Right atrium auricular region (tissue), 2 donors: ENCODE measurements at regions not wholly inside any gene's neighbourhood (a gene's known extent, or its start where the extent isn't known, plus 50 kb on each side); places are given as distances from the start of the nearest gene placed in this dataset.
"Not testable (repeated sequence)": the region's sequence is repeated elsewhere in the genome, so short reads cannot be mapped to it uniquely, and the experiment has no call there.

ENCODE experiments used
- DNase-seq: peaks from one replicate; pipeline ENCODE4 v3.0.0-alpha.2; 2019; ENCODE audit warnings: low spot score
- H3K27ac ChIP-seq, 2 donors: fragments of 200-600 bp; sonication (generic); 1 replicate in 1 of 2; 2 replicates in 1 of 2; pipeline ENCODE4 v1.5.1; 2016 to 2019
- H3K27me3 ChIP-seq, 2 donors: fragments of 200-600 bp; sonication (generic); one replicate each; pipeline versions ENCODE4 v1.5.1 to v1.6.0; 2017 to 2019
- H3K36me3 ChIP-seq: fragments of 200-600 bp; sonication (generic); one replicate; pipeline ENCODE4 v1.5.1; 2016
- H3K4me1 ChIP-seq, 2 donors: fragments of 200-600 bp; sonication (generic); one replicate each; pipeline versions ENCODE4 v1.5.1 to v1.6.0; 2017 to 2019
- H3K4me3 ChIP-seq, 2 donors: fragments of 200-600 bp; sonication (generic); 1 replicate in 1 of 2; 2 replicates in 1 of 2; pipeline ENCODE4 v1.5.1; 2017 to 2019; ENCODE audit warnings: mild to moderate bottlenecking in 1 of 2, moderate library complexity in 1 of 2
- H3K9me3 ChIP-seq, 2 donors: fragments of 200-600 bp; sonication (generic); one replicate each; pipeline ENCODE4 v1.5.1; 2019
- TF ChIP-seq, protein P1 (sequence below), 2 donors: fragments of 200-600 bp; sonication (generic); IDR thresholded peaks; one replicate each; pipeline ENCODE4 v1.5.1; 2019; ENCODE audit warnings: antibody characterized with exemption in 2 of 2

GRCh38 chr2:88875736-88876135 is 184.3 kb downstream of the RPIA start:
- Histone ChIP-seq H3K36me3 (no peaks in the 10 kb centered on the region), H3K4me1 (no peaks in the 10 kb centered on the region), H3K4me3 (no peak overlapping the region), H3K27ac (no peak overlapping the region), H3K27me3 (no peaks in the 10 kb centered on the region), H3K9me3 (no peaks in the 10 kb centered on the region)
- TF ChIP-seq, protein P1, sequence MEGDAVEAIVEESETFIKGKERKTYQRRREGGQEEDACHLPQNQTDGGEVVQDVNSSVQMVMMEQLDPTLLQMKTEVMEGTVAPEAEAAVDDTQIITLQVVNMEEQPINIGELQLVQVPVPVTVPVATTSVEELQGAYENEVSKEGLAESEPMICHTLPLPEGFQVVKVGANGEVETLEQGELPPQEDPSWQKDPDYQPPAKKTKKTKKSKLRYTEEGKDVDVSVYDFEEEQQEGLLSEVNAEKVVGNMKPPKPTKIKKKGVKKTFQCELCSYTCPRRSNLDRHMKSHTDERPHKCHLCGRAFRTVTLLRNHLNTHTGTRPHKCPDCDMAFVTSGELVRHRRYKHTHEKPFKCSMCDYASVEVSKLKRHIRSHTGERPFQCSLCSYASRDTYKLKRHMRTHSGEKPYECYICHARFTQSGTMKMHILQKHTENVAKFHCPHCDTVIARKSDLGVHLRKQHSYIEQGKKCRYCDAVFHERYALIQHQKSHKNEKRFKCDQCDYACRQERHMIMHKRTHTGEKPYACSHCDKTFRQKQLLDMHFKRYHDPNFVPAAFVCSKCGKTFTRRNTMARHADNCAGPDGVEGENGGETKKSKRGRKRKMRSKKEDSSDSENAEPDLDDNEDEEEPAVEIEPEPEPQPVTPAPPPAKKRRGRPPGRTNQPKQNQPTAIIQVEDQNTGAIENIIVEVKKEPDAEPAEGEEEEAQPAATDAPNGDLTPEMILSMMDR (IDR thresholded peaks at IDR 0.05) = no peak
- DNase-seq = no peak

DNA sequence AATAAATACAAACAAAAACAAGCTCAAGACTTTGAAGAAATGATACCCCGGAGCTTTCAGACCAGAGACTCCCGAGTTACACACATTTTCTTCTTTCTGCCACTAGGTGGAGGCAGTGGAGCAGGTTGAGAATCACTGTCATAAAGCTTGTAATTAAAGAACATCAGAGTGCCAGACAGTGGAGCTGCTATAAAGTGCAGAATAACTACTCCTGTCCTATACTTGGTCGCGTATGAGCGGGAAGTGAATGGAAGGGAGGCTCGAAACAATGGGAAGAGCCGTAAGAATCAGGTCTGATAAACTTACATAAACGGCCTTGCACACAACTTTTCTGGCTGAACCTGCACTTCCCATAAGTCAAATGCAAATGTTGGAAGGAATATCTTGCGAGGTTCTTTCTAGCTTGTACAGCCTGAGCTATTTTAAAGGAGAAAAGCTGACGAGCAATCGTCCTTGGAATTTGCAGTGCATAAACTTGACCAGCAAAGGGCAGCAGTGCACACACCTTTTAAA is 189.0 kb downstream of the RPIA start:
- Histone ChIP-seq H3K9me3 (no peaks in the 10 kb centered on the region), H3K27ac (no peak overlapping the region), H3K4me1 (no peaks in the 10 kb centered on the region), H3K27me3 (no peaks in the 10 kb centered on the region), H3K4me3 (peak overlapping the region in 1 of 2 donors; percentile 5), H3K36me3 (no peaks in the 10 kb centered on the region)
- TF ChIP-seq, protein P1 (IDR thresholded peaks at IDR 0.05) = peak; percentile 54 to 89
- peak; percentile 63 for DNase-seq

GRCh38 chr2:88885275-88885674 is 193.8 kb downstream of the RPIA start:
- Histone ChIP-seq H3K9me3 (no peaks in the 10 kb centered on the region), H3K4me1 (no peaks in the 10 kb centered on the region), H3K27me3 (no peaks in the 10 kb centered on the region), H3K36me3 (no peaks in the 10 kb centered on the region), H3K27ac (no peak overlapping the region), H3K4me3 (no peak overlapping the region)
- DNase-seq = no peak
- TF ChIP-seq, protein P1 (IDR thresholded peaks at IDR 0.05) = no peak

DNA sequence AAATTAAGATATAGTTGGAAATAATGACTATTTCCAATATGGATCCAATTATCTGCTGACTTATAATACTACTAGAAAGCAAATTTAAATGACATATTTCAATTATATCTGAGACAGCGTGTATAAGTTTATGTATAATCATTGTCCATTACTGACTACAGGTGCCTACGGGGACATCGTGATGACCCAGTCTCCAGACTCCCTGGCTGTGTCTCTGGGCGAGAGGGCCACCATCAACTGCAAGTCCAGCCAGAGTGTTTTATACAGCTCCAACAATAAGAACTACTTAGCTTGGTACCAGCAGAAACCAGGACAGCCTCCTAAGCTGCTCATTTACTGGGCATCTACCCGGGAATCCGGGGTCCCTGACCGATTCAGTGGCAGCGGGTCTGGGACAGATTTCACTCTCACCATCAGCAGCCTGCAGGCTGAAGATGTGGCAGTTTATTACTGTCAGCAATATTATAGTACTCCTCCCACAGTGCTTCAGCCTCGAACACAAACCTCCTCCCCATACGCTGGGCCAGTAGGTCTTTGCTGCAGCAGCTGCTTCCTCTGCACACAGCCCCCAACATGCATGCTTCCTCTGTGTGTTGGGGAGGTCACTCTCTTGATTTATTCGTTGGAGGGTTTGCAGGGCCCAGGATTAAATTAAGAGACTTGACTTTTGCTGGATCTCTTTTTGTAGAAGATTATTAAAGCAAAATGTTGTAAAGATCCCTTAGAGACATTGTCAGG is 194.4 kb downstream of the RPIA start:
- Histone ChIP-seq H3K27ac (no peak overlapping the region), H3K4me3 (no peak overlapping the region), H3K27me3 (no peaks in the 10 kb centered on the region), H3K9me3 (no peaks in the 10 kb centered on the region), H3K36me3 (no peaks in the 10 kb centered on the region), H3K4me1 (no peaks in the 10 kb centered on the region)
- TF ChIP-seq, protein P1 (IDR thresholded peaks at IDR 0.05) = no peak
- no peak for DNase-seq

- not testable (repeated sequence) for H3K9me3 ChIP-seq, H3K4me3 ChIP-seq, H3K36me3 ChIP-seq, H3K27me3 ChIP-seq, H3K27ac ChIP-seq, DNase-seq, H3K4me1 ChIP-seq
Measured at GRCh38 chr2:88887466-88887865, 196.0 kb downstream of the RPIA start.

DNA sequence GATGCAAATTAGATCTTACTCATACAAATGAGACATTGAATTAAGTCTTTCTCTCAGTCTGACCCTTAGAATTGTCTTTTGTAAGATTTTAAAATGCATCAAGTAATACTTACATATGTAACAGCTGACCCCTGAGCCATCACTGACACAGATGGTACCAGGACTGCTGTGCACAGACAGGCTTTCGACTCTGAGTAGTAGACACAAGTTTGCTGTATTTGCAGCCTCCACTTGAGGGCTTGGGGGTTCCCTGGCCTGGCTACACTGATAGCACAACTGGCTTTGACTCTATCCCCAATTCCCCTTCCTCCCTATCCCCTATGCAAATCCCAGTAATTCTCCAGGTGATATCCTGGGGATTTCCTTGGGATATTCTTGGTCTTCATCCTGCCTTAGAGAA is 200.7 kb downstream of the RPIA start:
- Histone ChIP-seq H3K4me3 (no peak overlapping the region), H3K27ac (no peak overlapping the region), H3K36me3 (no peaks in the 10 kb centered on the region), H3K4me1 (no peaks in the 10 kb centered on the region), H3K9me3 (no peaks in the 10 kb centered on the region), H3K27me3 (no peaks in the 10 kb centered on the region)
- TF ChIP-seq, protein P1 (IDR thresholded peaks at IDR 0.05) = no peak
- no peak for DNase-seq
